Lower leg skin (tissue), 4 donors: ENCODE measurements at regions not wholly inside any gene's neighbourhood (a gene's known extent, or its start where the extent isn't known, plus 50 kb on each side); places are given as distances from the start of the nearest gene placed in this dataset.

Source experiments
- DNase-seq, 2 donors: peaks; one replicate each; pipeline ENCODE4 v3.0.0-alpha.2; 2019; ENCODE audit warnings: low spot score in 2 of 2
- H3K4me3 ChIP-seq: fragments of 200-600 bp; sonication (generic); 2 replicates; pipeline ENCODE4 v1.5.1; 2017; ENCODE audit warnings: mild to moderate bottlenecking, low read depth; ENCODE audit not compliant: poor library complexity, severe bottlenecking
- POLR2A ChIP-seq, 2 donors: fragments of 450-650 bp; IDR thresholded peaks; one replicate each; pipeline ENCODE4 v1.6.1; 2016 to 2017; ENCODE audit warnings: antibody characterized with exemption in 2 of 2, mild to moderate bottlenecking in 1 of 2, moderate library complexity in 1 of 2
- WGBS, 2 donors: methylation state at CpG; one replicate each; pipeline ENCODE4 v1.1.5; 2018; 5-methylcytosine and 5-hydroxymethylcytosine counted together
- intact Hi-C: fragments of 100-400 bp; cut with DNase I; formaldehyde crosslinking; loops from one replicate; pipeline ENCODE4 v1.15.0; 2023; ENCODE audit warnings: low total_unique reads
- TF ChIP-seq, protein P1 (sequence below), 3 donors: fragments of 450-650 bp; IDR thresholded peaks; one replicate each; pipeline ENCODE4 v1.5.1; 2016; ENCODE audit warnings: antibody characterized with exemption in 3 of 3, mild to moderate bottlenecking in 3 of 3, moderate library complexity in 2 of 3

DNA sequence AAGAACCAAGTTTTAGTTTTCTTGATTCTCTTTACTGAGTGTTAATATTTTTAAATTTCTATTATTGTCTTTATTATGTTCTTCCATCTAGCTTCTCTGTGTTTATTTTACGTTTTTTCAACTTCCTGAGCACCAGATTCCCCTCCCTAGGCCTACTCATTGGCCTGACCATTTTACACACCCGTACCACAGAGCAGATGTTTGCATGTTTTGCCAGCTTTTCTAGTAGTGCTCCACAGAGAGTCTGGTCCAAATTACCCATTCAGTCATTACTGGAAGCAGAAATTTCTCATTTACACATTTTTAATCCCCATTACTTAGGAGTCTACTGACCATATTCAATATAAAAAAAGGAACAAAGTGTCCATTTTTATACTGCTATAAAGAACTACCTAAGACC lies 66.9 kb downstream of the ING1 start:
- no peak for DNase-seq
- TF ChIP-seq, protein P1, sequence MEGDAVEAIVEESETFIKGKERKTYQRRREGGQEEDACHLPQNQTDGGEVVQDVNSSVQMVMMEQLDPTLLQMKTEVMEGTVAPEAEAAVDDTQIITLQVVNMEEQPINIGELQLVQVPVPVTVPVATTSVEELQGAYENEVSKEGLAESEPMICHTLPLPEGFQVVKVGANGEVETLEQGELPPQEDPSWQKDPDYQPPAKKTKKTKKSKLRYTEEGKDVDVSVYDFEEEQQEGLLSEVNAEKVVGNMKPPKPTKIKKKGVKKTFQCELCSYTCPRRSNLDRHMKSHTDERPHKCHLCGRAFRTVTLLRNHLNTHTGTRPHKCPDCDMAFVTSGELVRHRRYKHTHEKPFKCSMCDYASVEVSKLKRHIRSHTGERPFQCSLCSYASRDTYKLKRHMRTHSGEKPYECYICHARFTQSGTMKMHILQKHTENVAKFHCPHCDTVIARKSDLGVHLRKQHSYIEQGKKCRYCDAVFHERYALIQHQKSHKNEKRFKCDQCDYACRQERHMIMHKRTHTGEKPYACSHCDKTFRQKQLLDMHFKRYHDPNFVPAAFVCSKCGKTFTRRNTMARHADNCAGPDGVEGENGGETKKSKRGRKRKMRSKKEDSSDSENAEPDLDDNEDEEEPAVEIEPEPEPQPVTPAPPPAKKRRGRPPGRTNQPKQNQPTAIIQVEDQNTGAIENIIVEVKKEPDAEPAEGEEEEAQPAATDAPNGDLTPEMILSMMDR (IDR thresholded peaks at IDR 0.05): no peak
- no peak for TF ChIP-seq POLR2A (IDR thresholded peaks at IDR 0.05)
- intact Hi-C loops: no loop called here
- no peak overlapping the region for H3K4me3 ChIP-seq
- 44 to 47% methylated on average over 2 of the region's 2 CpGs for WGBS, 2 donors

DNA sequence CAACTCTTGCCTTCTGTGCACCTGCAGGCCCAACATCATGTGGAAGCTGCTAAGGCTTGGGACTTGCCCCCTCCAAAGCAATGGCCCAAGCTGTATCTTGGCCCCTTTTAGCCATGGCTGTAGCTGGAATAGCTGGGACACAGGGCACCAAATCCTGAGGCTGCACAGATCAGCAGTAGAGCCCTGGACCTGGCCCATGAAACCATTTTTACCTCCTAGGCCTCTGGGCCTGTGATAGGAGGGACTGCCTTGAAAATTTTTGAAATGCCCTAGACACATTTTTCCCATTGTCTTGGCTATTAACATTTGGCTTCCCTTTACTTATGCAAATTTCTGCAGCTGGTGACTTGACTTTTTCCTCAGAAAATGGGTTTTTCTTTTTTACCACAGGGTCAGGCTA lies 68.7 kb downstream of the ING1 start:
- no peak overlapping the region for H3K4me3 ChIP-seq
- DNase-seq: no peak
- no peak for TF ChIP-seq POLR2A (IDR thresholded peaks at IDR 0.05)
- TF ChIP-seq, protein P1 (IDR thresholded peaks at IDR 0.05): no peak
- intact Hi-C loops: no loop called here

DNA sequence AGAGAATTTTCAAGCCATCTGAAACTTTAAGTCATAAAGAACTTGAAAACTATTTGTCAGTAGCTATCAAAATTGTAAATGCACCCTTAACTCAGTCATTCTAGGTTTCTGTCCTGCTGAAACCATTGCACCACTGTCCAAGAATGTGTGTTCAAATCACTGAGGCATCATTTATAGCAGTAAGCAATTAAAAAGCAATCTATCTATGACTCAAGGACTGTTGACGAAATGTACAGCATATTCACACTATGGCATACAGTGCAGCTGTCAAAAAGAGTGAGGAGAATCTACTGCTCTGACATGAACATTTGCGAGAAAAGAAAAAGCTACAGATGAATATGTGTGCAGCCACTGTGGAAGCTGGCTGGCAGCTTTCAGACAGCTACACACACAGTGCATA lies 71.2 kb downstream of the ING1 start:
- intact Hi-C loops: no loop called here
- no peak overlapping the region for H3K4me3 ChIP-seq
- 89 to 94% methylated on average over 2 of the region's 2 CpGs for WGBS, 2 donors
- TF ChIP-seq POLR2A (IDR thresholded peaks at IDR 0.05): no peak
- TF ChIP-seq, protein P1 (IDR thresholded peaks at IDR 0.05): no peak
- no peak for DNase-seq

DNA sequence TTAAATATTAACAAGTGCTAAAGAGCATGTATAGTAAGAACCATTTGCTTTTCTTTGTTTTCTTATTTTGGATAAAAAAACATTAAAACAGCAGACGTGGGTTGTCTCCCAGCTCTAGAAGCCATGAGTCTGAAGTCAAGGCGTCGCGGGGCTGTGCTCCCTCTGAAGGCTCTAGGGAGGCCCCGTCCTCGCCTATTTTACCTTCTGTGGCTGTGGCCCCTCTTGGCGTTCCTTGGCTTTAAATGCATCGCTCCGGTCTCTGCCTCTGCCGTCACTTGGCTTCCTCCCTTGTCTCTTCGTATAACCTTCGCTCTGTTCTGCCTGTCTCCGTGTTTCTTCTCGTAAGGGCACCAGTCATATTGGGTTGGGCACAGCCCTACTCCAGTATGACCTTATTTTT lies 75.3 kb downstream of the ING1 start:
- TF ChIP-seq, protein P1 (IDR thresholded peaks at IDR 0.05): no peak
- TF ChIP-seq POLR2A (IDR thresholded peaks at IDR 0.05): no peak
- 94% methylated on average over 14 of the region's 14 CpGs for WGBS, 2 donors
- intact Hi-C loops: no loop called here
- no peak overlapping the region for H3K4me3 ChIP-seq
- DNase-seq: no peak

DNA sequence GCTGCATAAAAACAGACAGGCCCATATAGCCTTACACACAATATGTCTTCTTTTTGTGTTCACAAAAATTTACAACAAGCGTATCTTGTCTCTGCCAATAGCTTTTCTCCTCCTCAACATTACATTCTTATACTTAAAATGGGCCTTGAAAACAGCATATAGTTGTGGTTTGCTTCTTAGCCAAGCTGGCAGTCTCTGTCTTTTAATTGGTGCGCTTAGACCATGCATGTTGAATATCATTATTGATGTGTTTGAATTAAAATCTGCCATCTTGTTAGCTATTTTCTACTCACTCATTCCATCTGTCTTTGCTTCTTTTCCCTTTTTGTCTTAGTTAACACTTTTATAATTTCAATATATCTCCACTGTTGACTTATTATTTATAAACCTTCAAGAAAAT lies 76.4 kb downstream of the ING1 start:
- no peak for DNase-seq
- intact Hi-C loops: no loop called here
- 97 to 100% methylated on average over 2 of the region's 2 CpGs for WGBS, 2 donors

DNA sequence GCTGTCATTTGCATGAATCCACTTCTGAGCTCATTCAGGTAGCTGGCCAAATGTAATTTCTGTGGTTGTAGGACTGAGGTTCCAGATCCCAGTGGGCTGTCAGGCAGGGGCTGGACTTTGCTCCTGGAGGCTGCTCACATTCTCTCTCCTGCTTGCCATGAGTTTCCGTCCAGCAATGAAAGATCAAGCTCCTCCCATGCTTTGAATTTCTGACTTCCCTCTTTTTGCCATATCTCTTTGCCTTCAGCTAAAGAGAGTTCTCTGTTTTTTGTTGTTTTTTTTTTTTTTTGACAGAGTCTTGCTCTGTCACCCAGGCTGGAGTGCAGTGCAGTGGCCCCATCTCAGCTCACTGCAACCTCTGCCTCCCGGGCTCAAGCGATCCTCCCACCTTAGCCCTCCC lies 76.9 kb downstream of the ING1 start:
- 83 to 94% methylated on average over 3 of the region's 3 CpGs for WGBS, 2 donors
- DNase-seq: no peak
- intact Hi-C loops: no loop called here
- TF ChIP-seq, protein P1 (IDR thresholded peaks at IDR 0.05): no peak
- no peak for TF ChIP-seq POLR2A (IDR thresholded peaks at IDR 0.05)
- H3K4me3 ChIP-seq: no peak overlapping the region

More for the DNA sequence above, 76.4 kb downstream of the ING1 start:
- TF ChIP-seq POLR2A (IDR thresholded peaks at IDR 0.05): no peak
- TF ChIP-seq, protein P1 (IDR thresholded peaks at IDR 0.05): no peak
- no peak overlapping the region for H3K4me3 ChIP-seq
